GM10266 (cell line): ENCODE measurements at regions not wholly inside any gene's neighbourhood (a gene's known extent, or its start where the extent isn't known, plus 50 kb on each side); places are given as distances from the start of the nearest gene placed in this dataset.
"Not testable (repeated sequence)": the region's sequence is repeated elsewhere in the genome, so short reads cannot be mapped to it uniquely, and the experiment has no call there.

Experiments used
- DNase-seq: peaks from one replicate; pipeline ENCODE4 v3.0.0; 2012; ENCODE audit errors: extremely low spot score
- CTCF ChIP-seq: IDR thresholded peaks from 2 replicates; pipeline ENCODE4 v1.5.1; 2012; ENCODE audit warnings: mild to moderate bottlenecking, low read depth; ENCODE audit not compliant: control insufficient read depth, insufficient read depth; ENCODE audit errors: missing control alignments

- TF ChIP-seq CTCF, result no peak
- DNase-seq, result no peak
These were observed 269.8 kb downstream of the C16orf95 start for GRCh38 chr16:87047221-87048037.

- no peak for DNase-seq
- TF ChIP-seq CTCF, result no peak
These were observed 269.0 kb downstream of the C16orf95 start for GRCh38 chr16:87048038-87048729.

- no peak for DNase-seq
- no peak for TF ChIP-seq CTCF
These were observed 268.5 kb downstream of the C16orf95 start for GRCh38 chr16:87048730-87049115.

- DNase-seq, result not testable (repeated sequence)
These were observed 268.0 kb downstream of the C16orf95 start for GRCh38 chr16:87049216-87049615.

GRCh38 chr16:87050142-87050541, 267.1 kb downstream of the C16orf95 start:
- no peak for DNase-seq
- TF ChIP-seq CTCF, result no peak

GRCh38 chr16:87051526-87052320, 265.5 kb downstream of the C16orf95 start:
- no peak for TF ChIP-seq CTCF
- no peak for DNase-seq

- DNase-seq, result no peak
- no peak for TF ChIP-seq CTCF
These were observed 264.7 kb downstream of the C16orf95 start for GRCh38 chr16:87052506-87052905.
